ENCODE measurements at regions not wholly inside any gene's neighbourhood (a gene's known extent, or its start where the extent isn't known, plus 50 kb on each side); places are given as distances from the start of the nearest gene placed in this dataset.

DNA sequence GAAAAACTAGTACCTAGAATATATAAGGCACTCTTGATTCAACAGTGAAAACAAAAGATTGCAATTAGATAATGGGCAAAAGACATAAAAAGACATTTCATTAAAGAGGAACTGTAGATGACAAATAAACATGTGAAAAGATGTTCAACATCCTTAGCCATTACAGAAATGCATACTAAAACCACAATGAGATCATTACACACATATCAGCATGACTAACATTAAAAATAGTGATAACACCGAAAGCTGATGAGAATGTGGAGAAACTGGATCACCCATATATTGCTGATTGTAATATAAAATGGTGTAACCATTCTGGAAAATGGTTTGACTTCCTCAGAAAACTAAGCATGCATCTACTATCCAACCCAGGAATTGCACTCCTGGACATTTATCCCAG is 340.3 kb downstream of the SEC16B start:
- TF ChIP-seq, protein P1, sequence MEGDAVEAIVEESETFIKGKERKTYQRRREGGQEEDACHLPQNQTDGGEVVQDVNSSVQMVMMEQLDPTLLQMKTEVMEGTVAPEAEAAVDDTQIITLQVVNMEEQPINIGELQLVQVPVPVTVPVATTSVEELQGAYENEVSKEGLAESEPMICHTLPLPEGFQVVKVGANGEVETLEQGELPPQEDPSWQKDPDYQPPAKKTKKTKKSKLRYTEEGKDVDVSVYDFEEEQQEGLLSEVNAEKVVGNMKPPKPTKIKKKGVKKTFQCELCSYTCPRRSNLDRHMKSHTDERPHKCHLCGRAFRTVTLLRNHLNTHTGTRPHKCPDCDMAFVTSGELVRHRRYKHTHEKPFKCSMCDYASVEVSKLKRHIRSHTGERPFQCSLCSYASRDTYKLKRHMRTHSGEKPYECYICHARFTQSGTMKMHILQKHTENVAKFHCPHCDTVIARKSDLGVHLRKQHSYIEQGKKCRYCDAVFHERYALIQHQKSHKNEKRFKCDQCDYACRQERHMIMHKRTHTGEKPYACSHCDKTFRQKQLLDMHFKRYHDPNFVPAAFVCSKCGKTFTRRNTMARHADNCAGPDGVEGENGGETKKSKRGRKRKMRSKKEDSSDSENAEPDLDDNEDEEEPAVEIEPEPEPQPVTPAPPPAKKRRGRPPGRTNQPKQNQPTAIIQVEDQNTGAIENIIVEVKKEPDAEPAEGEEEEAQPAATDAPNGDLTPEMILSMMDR (IDR thresholded peaks at IDR 0.05): no peak
- no peak for TF ChIP-seq POLR2A (IDR thresholded peaks at IDR 0.05)

Measured in adrenal gland (tissue), 5 donors.